Omental fat pad (tissue), 3 donors: ENCODE measurements at regions not wholly inside any gene's neighbourhood (a gene's known extent, or its start where the extent isn't known, plus 50 kb on each side); places are given as distances from the start of the nearest gene placed in this dataset.

ENCODE experiments used
- ATAC-seq: fragments of 150-250 bp; one replicate; pipeline ENCODE4 v1.9.1; 2016; ENCODE audit warnings: mild to moderate bottlenecking, moderate library complexity; ENCODE audit not compliant: low FRiP score
- DNase-seq: peaks from one replicate; pipeline ENCODE4 v3.0.0-alpha.2; 2019; ENCODE audit warnings: low spot score
- TF ChIP-seq, protein P1 (sequence below), 3 donors: fragments of 450-650 bp; IDR thresholded peaks; one replicate each; pipeline ENCODE4 v1.5.1; 2016 to 2017; ENCODE audit warnings: antibody characterized with exemption in 3 of 3, mild to moderate bottlenecking in 3 of 3, moderate library complexity in 2 of 3

DNA sequence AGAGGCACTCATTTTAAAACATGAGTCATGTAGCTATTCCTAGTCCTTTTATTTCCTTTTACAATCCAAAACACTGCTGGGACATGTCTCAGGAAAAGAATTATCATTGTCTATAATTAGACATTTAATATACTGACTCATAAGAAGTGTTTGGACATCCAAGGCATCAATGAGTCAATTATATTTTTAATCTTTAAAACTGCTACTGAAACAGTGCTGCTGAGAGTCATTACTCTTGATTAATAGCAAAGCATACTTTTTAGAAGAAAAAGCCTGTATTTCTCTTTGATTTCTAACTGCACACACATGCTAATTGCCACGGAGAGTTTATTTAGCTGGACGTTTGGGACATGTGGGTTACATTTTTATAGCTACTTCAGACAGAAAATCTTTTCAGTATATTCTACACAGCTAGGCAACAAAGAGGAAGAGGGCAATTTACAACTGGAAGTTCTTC, 1249.0 kb upstream of the CDH18 start:
- ATAC-seq: no peak

DNA sequence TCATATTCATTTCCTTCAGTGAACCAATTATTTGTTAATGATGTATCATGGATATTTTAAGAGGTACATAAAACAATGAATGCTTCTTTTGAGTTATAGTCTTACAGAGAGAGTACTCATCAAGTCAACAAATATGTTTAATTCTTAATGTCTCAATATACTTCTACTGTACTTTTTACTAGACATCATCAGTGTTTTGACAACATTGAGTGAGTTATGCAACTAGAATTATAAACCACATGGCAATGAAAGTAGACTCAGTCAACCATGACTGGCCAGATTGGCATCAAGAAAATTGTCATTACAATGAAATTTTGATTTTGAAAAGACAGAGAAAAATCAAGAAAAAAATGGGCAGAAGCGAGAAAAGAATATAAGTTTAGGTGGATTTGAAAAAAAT, 1248.1 kb upstream of the CDH18 start:
- TF ChIP-seq, protein P1, sequence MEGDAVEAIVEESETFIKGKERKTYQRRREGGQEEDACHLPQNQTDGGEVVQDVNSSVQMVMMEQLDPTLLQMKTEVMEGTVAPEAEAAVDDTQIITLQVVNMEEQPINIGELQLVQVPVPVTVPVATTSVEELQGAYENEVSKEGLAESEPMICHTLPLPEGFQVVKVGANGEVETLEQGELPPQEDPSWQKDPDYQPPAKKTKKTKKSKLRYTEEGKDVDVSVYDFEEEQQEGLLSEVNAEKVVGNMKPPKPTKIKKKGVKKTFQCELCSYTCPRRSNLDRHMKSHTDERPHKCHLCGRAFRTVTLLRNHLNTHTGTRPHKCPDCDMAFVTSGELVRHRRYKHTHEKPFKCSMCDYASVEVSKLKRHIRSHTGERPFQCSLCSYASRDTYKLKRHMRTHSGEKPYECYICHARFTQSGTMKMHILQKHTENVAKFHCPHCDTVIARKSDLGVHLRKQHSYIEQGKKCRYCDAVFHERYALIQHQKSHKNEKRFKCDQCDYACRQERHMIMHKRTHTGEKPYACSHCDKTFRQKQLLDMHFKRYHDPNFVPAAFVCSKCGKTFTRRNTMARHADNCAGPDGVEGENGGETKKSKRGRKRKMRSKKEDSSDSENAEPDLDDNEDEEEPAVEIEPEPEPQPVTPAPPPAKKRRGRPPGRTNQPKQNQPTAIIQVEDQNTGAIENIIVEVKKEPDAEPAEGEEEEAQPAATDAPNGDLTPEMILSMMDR (IDR thresholded peaks at IDR 0.05): no peak
- ATAC-seq (no peak), DNase-seq (no peak)

More for the DNA sequence above, 1249.0 kb upstream of the CDH18 start:
- no peak for DNase-seq
- TF ChIP-seq, protein P1 (IDR thresholded peaks at IDR 0.05): no peak

DNA sequence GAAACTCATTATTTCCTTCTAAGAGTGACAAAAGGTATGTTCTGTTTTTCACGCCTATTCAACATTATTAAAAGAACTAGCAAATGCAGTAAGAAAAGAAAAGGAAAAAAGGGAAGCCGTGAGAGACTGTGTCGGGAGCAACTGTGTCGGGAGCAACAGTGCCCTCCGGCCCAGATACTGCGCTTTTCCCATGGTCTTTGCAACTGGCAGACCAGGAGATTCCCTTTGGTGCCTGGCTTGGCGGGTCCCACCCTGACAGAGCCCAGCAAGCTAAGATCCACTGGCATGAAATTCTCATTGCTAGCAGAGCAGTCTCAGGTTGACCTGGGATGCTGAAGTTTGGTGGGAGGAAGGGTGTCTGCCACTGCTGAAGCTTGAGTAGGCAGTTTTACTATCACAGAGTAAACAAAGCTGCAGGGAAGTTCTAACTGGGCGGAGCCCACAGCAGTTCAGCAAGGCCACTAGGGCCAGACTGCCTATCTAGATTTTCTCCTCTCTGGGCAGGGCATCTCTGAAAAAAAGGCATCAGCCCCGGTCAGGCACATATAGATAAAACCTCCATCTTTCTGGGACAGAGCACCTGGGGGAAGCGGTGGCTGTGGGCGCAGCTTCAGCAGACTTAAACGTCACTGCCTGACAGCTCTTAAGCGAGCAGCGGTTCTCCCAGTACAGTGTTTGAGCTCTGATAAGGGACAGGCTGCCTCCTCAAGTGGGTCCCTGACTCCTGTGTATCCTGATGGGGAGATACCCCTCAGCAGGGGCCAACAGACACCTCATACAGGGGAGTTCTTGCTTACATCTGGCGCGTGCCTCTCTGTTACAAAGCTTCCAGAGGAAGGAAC, 1237.4 kb upstream of the CDH18 start:
- TF ChIP-seq, protein P1 (IDR thresholded peaks at IDR 0.05): no peak
- DNase-seq (no peak), ATAC-seq (no peak)

DNA sequence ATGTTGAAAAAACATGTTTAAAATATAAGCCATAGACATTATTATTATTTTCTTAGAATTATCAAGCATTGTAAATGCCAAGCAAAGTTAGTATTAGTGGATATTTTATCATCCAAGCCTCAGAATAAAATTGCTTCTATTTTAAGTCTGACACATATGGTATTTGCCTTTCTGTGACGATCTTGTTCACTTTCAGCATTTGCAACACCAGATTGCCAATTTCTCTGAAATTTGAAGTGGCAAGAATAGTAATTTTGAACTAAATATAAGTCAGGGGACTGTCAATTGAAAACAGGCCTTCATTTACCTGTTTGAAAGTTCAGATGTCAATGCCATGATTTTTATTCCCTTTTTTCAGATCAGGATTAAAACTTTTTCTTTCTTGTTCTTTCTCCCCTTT, 1233.6 kb upstream of the CDH18 start:
- DNase-seq (no peak), ATAC-seq (no peak)
- TF ChIP-seq, protein P1 (IDR thresholded peaks at IDR 0.05): no peak

DNA sequence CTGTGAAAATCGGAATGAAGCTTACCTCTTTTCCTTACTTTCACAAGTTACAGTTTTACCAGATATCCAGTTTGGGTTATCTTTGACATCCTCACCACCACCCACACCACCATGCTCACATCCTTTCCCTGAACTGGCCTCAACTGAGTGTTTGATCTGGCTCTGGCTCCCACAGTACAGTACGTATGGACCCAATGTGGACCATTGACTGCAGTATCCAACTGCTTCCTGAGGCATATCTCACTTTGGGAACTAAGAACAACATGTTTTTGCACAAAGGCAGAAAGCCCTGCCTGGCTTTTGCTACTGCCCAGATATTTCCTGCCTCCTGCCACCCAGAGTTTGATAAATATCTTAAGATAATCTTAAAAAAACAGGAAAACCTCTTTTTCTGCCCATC, 1232.0 kb upstream of the CDH18 start:
- no peak for DNase-seq
- ATAC-seq: no peak
- TF ChIP-seq, protein P1 (IDR thresholded peaks at IDR 0.05): no peak

DNA sequence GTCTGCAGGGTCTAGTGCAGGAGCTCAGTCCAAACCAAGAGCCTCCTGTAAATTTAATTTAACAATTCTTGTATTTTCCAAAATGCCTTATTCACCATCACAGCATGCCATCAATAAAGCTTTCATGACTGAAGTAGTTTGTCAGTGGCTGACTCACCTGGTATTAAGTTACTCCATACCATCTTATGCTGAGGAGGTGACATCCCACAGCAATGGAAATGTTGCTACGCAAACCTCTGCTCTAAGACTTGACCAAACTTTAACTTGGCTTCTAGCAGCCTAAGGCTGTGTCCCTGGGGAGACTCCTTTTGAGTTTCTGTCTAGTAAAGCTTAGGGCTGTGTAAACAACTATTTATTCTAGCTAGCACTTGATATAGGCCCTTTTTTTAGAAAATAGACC, 1231.3 kb upstream of the CDH18 start:
- TF ChIP-seq, protein P1 (IDR thresholded peaks at IDR 0.05): no peak
- DNase-seq (no peak), ATAC-seq (no peak)

DNA sequence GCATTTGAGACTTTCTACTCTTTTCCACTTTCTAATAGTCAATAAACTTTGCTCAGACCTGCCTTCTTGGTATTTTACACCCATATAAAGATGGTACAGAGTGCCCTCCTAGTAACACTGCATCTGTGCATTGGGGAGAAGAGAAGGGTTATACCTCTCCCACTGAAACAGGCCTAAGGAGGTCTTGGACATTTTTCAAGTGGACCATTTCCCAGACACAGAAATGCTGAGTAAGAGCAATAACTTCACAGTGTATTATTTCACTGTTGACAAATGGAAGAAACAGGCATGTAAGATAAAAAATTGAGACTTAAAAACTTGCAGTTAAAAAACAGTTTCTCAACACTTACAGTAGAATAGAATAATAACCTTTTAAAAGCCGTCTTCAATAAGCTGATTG, 1224.0 kb upstream of the CDH18 start:
- DNase-seq: no peak
- TF ChIP-seq, protein P1 (IDR thresholded peaks at IDR 0.05): no peak
- ATAC-seq: no peak
